ENCODE measurements at regions not wholly inside any gene's neighbourhood (a gene's known extent, or its start where the extent isn't known, plus 50 kb on each side); places are given as distances from the start of the nearest gene placed in this dataset.

- TF ChIP-seq NCOA5 (CRISPR knock-in tag; IDR thresholded peaks at IDR 0.05) (no peak), NCOR1 (IDR thresholded peaks at IDR 0.05; ENCODE audit: borderline replicate concordance, low read length) (no peak), ZNF513 (CRISPR knock-in tag; conservative IDR thresholded peaks at IDR 0.05) (no peak)
These were observed 322.3 kb upstream of the TSHZ3 start (continued) for GRCh38 chr19:31671411-31672035.

- Histone ChIP-seq H3K27me3 (ENCODE audit: control insufficient read depth in 1 of 2, insufficient read depth in 2 of 2, low read length in 2 of 2) (no peaks in the 10 kb centered on the region), H4K20me1 (ENCODE audit: insufficient read depth, low read length) (no peaks in the 10 kb centered on the region), H3K27ac (ENCODE audit: extremely low read length, insufficient read depth, low read length) (no peak overlapping the region), H3K9ac (ENCODE audit: insufficient read depth, low read depth, low read length) (no peak overlapping the region), H3K36me3 (replicated peaks in 1 of 2; ENCODE audit: control insufficient read depth in 1 of 2, insufficient read depth in 2 of 2, low read length in 2 of 2) (no peaks in the 10 kb centered on the region), H3K9me3 (ENCODE audit: low read length) (peaks cover 82% of the 10 kb centered on the region), H3K4me1 (ENCODE audit: insufficient read depth, low read length) (no peaks in the 10 kb centered on the region), H3K79me2 (ENCODE audit: insufficient read depth, low read length) (no peaks in the 10 kb centered on the region), H2AFZ (ENCODE audit: low read length) (no peak overlapping the region), H3K4me3 (replicated peaks in 1 of 3; ENCODE audit: insufficient read depth in 1 of 3, low read depth in 2 of 3, low read length in 3 of 3) (no peak overlapping the region), H3K4me2 (ENCODE audit: low read depth, low read length) (no peak overlapping the region)
- CTCF ChIA-PET (ENCODE audit: low intra/inter-chr PET ratio, low total read pairs) = no interaction called here
- POLR2A ChIA-PET = no interaction called here
- no TSS peak for BruUV-seq (replicated peaks)
- 26% methylated on average over 11 of the region's 11 CpGs for WGBS (ENCODE audit: low lambda C conversion rate)
- ATAC-seq (no peak), FAIRE-seq (no peak), DNase-seq (ENCODE audit: low spot score) (no peak)
- intact Hi-C loops (cut with micrococcal nuclease; ENCODE audit: unreplicated experiment) (loop anchor here (10.0 kb wide), 1 partner anchor 550 kb away; no protein-coding TSS in a partner anchor), in situ Hi-C loops (cut with HindIII; ENCODE audit: extremely low pct_ligation_motif_present, low pct_unique_long_range_greater_than_20kb) (no loop called here)
- TF ChIP-seq PBX2 (CRISPR knock-in tag; IDR thresholded peaks at IDR 0.05) (no peak), MAFG (CRISPR knock-in tag; IDR thresholded peaks at IDR 0.05) (no peak), ZSCAN29 (CRISPR knock-in tag; conservative IDR thresholded peaks at IDR 0.05) (no peak), NFE2 (CRISPR knock-in tag; IDR thresholded peaks at IDR 0.05) (no peak), AGO1 (IDR thresholded peaks at IDR 0.05; ENCODE audit: low read depth, low read length, poor library complexity, severe bottlenecking) (no peak), EHMT2 (IDR thresholded peaks at IDR 0.05; ENCODE audit: borderline replicate concordance, low read depth, low read length) (no peak), GMEB2 (CRISPR knock-in tag; IDR thresholded peaks at IDR 0.05; ENCODE audit: low read depth) (no peak), ZXDC (CRISPR knock-in tag; IDR thresholded peaks at IDR 0.05) (no peak), ISL2 (CRISPR knock-in tag; IDR thresholded peaks at IDR 0.05) (no peak), DMAP1 (CRISPR knock-in tag; IDR thresholded peaks at IDR 0.05) (no peak), ZBTB1 (CRISPR knock-in tag; IDR thresholded peaks at IDR 0.05; ENCODE audit: borderline replicate concordance) (no peak)
These were observed 325.4 kb upstream of the TSHZ3 start for GRCh38 chr19:31674503-31675192.

Measured in HepG2 (cell line).